Endothelial cell of umbilical vein (primary cell): ENCODE measurements at regions not wholly inside any gene's neighbourhood (a gene's known extent, or its start where the extent isn't known, plus 50 kb on each side); places are given as distances from the start of the nearest gene placed in this dataset.

Experiments
- BruUV-seq: library from RNA; stranded (reverse); fragments of 400-500 nt; replicated peaks from 2 replicates; lab custom pipeline; 2021; lab: Mats Ljungman, UMichigan
- CTCF ChIA-PET: fragments of 300-600, 350-600 bp; sonication (Branson Sonifier 250); formaldehyde crosslinking; loops from one replicate; lab custom pipeline; 2021; ENCODE audit warnings: antibody characterized with exemption, inconsistent platforms; lab: Charles Lee
- POLR2A ChIA-PET: fragments of 300-600, 350-600 bp; sonication (Branson Sonifier 250); formaldehyde crosslinking; loops from one replicate; lab custom pipeline; 2021; ENCODE audit warnings: antibody characterized with exemption, inconsistent platforms; lab: Charles Lee
- DNase-seq: peaks from one replicate; pipeline ENCODE4 v3.0.0-alpha.2; 2011; ENCODE audit warnings: low read depth, low spot score
- FAIRE-seq: peaks from 2 replicates; lab custom pipeline; 2011; peaks lifted over from hg19 to GRCh38; lab: Jason Lieb, UNC
- H2AFZ ChIP-seq: 2 replicates; pipeline ENCODE4 v1.6.0; 2012; ENCODE audit warnings: low read depth, low read length, control low read depth, inconsistent platforms
- H3K27ac ChIP-seq: 2 replicates; pipeline ENCODE4 v1.5.1; 2011; ENCODE audit warnings: low read depth, mild to moderate bottlenecking, control low read depth, low read length, moderate library complexity; ENCODE audit not compliant: insufficient read depth
- H3K27me3 ChIP-seq, 2 experiments: 2 replicates each; pipeline versions ENCODE4 v1.6.0 to v1.6.1; 2011; ENCODE audit warnings: low read length in 2 of 2, mixed read lengths in 1 of 2; ENCODE audit not compliant: control insufficient read depth in 2 of 2, insufficient read depth in 2 of 2
- H3K36me3 ChIP-seq, 2 experiments: 2 replicates in 1 of 2; 3 replicates in 1 of 2; pipeline ENCODE4 v1.5.1; 2011; ENCODE audit warnings: low read length in 2 of 2, mild to moderate bottlenecking in 1 of 2, moderate library complexity in 1 of 2; ENCODE audit not compliant: control insufficient read depth in 2 of 2, insufficient read depth in 2 of 2; ENCODE audit errors: extremely low read depth in 1 of 2
- H3K4me1 ChIP-seq: 3 replicates; pipeline ENCODE4 v1.5.1; 2011; ENCODE audit warnings: mild to moderate bottlenecking, low read length; ENCODE audit not compliant: control insufficient read depth, insufficient read depth; ENCODE audit errors: extremely low read depth
- H3K4me2 ChIP-seq: 2 replicates; pipeline ENCODE4 v1.6.1; 2011; ENCODE audit warnings: low read length, control low read depth, mixed read lengths; ENCODE audit not compliant: insufficient read depth
- H3K4me3 ChIP-seq, 3 experiments: fragments of 200-600 bp in 1 of 3; sonication (generic), shearing (Covaris generic) in 1 of 3; replicated peaks in 1 of 3; 2 replicates each; pipeline ENCODE4 v1.5.1; 2011 to 2016; ENCODE audit warnings: control low read depth in 3 of 3, low read length in 3 of 3, mild to moderate bottlenecking in 2 of 3, inconsistent platforms in 1 of 3, low read depth in 1 of 3, moderate library complexity in 1 of 3; ENCODE audit not compliant: insufficient read depth in 1 of 3
- H3K79me2 ChIP-seq: 2 replicates; pipeline ENCODE4 v1.6.0; 2012; ENCODE audit warnings: low read length, inconsistent platforms; ENCODE audit not compliant: control insufficient read depth, insufficient read depth
- H3K9ac ChIP-seq: replicated peaks from 2 replicates; pipeline ENCODE3; 2011; ENCODE audit warnings: low read length, control low read depth; ENCODE audit not compliant: insufficient read depth; ENCODE audit errors: extremely low read depth
- H3K9me1 ChIP-seq: replicated peaks from 3 replicates; pipeline ENCODE4 v1.6.0; 2011; ENCODE audit warnings: mild to moderate bottlenecking, low read length; ENCODE audit not compliant: control insufficient read depth, insufficient read depth; ENCODE audit errors: extremely low read depth
- H3K9me3 ChIP-seq: replicated peaks from 2 replicates; pipeline ENCODE4 v1.5.1; 2012; ENCODE audit warnings: low read length, inconsistent platforms; ENCODE audit not compliant: control insufficient read depth, insufficient read depth
- H4K20me1 ChIP-seq: replicated peaks from 2 replicates; pipeline ENCODE3; 2011; ENCODE audit warnings: mild to moderate bottlenecking, low read length; ENCODE audit not compliant: control insufficient read depth, insufficient read depth; ENCODE audit errors: extremely low read depth
- EZH2 ChIP-seq: IDR thresholded peaks from 2 replicates; pipeline ENCODE4 v1.6.1; 2012; ENCODE audit warnings: borderline replicate concordance, low read depth, mild to moderate bottlenecking, moderate library complexity, low read length, inconsistent platforms; ENCODE audit not compliant: severe bottlenecking
- FOS ChIP-seq: IDR thresholded peaks from 2 replicates; pipeline ENCODE4 v1.6.1; 2011; ENCODE audit warnings: mild to moderate bottlenecking, low read length, moderate library complexity, borderline replicate concordance; ENCODE audit not compliant: insufficient read depth
- GATA2 ChIP-seq: IDR thresholded peaks from 2 replicates; pipeline ENCODE4 v1.7.0; 2011; ENCODE audit warnings: low read depth, mild to moderate bottlenecking, moderate library complexity, mixed read lengths, low read length; ENCODE audit not compliant: insufficient read length, insufficient read depth
- JUN ChIP-seq: IDR thresholded peaks from 2 replicates; pipeline ENCODE4 v1.6.1; 2011; ENCODE audit warnings: borderline replicate concordance, low read depth; ENCODE audit not compliant: insufficient read length, insufficient read depth
- MAX ChIP-seq: IDR thresholded peaks from 2 replicates; pipeline ENCODE4 v1.6.1; 2011; ENCODE audit not compliant: insufficient read depth, insufficient read length
- MYC ChIP-seq: IDR thresholded peaks from one replicate; pipeline ENCODE4 v1.6.1; 2011; ENCODE audit warnings: mild to moderate bottlenecking, low read depth, low read length
- POLR2A ChIP-seq: IDR thresholded peaks from 2 replicates; pipeline ENCODE4 v1.6.1; 2012; ENCODE audit warnings: low read depth, mild to moderate bottlenecking, control low read depth, low read length
- POLR2AphosphoS5 ChIP-seq: IDR thresholded peaks from 2 replicates; pipeline ENCODE4 v1.6.1; 2012; ENCODE audit warnings: low read depth, mild to moderate bottlenecking, control low read depth, low read length, moderate library complexity; ENCODE audit not compliant: insufficient read depth
- dilution Hi-C: fragments of 300-500 bp; cut with MboI; formaldehyde crosslinking; loops from one replicate; pipeline ENCODE4 v1.15.0; 2019; ENCODE audit warnings: low sequenced_read_pairs; ENCODE audit not compliant: extremely low pct_ligation_motif_present
- intact Hi-C: fragments of 100-400 bp; cut with micrococcal nuclease; formaldehyde crosslinking; loops from one replicate; pipeline ENCODE4 v1.10.0; 2022
- TF ChIP-seq, protein P1 (sequence below), 2 donors: IDR thresholded peaks; 1 replicate in 1 of 2; 2 replicates in 1 of 2; pipeline ENCODE4 v1.5.1; 2011; ENCODE audit warnings: low read length in 2 of 2, mild to moderate bottlenecking in 2 of 2, moderate library complexity in 2 of 2, control low read depth in 1 of 2, inconsistent platforms in 1 of 2, low read depth in 1 of 2; ENCODE audit not compliant: insufficient read depth in 1 of 2; ENCODE audit errors: extremely low read depth in 1 of 2

GRCh38 chr3:165899066-165899465 is 61.8 kb upstream of the BCHE start:
- TF ChIP-seq EZH2 (no peak), MYC (no peak), GATA2 (no peak), POLR2A (no peak)
- TF ChIP-seq, protein P1, sequence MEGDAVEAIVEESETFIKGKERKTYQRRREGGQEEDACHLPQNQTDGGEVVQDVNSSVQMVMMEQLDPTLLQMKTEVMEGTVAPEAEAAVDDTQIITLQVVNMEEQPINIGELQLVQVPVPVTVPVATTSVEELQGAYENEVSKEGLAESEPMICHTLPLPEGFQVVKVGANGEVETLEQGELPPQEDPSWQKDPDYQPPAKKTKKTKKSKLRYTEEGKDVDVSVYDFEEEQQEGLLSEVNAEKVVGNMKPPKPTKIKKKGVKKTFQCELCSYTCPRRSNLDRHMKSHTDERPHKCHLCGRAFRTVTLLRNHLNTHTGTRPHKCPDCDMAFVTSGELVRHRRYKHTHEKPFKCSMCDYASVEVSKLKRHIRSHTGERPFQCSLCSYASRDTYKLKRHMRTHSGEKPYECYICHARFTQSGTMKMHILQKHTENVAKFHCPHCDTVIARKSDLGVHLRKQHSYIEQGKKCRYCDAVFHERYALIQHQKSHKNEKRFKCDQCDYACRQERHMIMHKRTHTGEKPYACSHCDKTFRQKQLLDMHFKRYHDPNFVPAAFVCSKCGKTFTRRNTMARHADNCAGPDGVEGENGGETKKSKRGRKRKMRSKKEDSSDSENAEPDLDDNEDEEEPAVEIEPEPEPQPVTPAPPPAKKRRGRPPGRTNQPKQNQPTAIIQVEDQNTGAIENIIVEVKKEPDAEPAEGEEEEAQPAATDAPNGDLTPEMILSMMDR (IDR thresholded peaks at IDR 0.05; ENCODE audit: extremely low read depth in 1 of 2, insufficient read depth in 1 of 2, low read depth in 1 of 2, low read length in 2 of 2) = no peak
- no peak overlapping the region for H3K4me2 ChIP-seq
- no peaks in the 10 kb centered on the region for H4K20me1 ChIP-seq
- H3K4me3 ChIP-seq = no peak overlapping the region
- no TSS peak for BruUV-seq
- CTCF ChIA-PET = no interaction called here
- FAIRE-seq (no peak), DNase-seq (no peak)
- H3K27ac ChIP-seq = no peak overlapping the region
- H3K79me2 ChIP-seq = no peaks in the 10 kb centered on the region
- H3K9ac ChIP-seq = no peak overlapping the region
- intact Hi-C loops (no loop called here), dilution Hi-C loops (no loop called here)
- H2AFZ ChIP-seq = no peak overlapping the region
- no peaks in the 10 kb centered on the region for H3K4me1 ChIP-seq
- POLR2A ChIA-PET = no interaction called here
- H3K9me1 ChIP-seq = no peaks in the 10 kb centered on the region
- H3K36me3 ChIP-seq = no peaks in the 10 kb centered on the region
- H3K9me3 ChIP-seq = peaks cover 4% of the 10 kb centered on the region
- H3K27me3 ChIP-seq = no peaks in the 10 kb centered on the region

DNA sequence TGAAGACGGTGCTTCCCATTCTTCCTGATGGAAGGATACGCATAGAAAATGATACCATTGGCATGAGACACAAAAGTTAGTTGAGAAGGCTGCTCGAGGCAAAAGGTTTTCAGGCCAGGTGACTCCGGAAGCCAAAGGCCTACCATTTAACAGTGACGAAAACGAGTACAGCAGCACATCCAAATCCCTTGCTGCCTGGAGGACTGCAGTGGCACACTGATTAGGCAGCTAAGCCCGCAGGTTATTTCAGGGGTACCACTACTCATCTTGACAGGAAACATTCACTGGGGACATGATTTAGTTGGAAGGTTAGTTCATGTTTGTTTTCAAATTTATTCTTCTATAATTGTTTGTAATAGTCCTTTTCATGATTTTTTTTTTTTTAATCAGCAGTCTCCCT is 59.9 kb upstream of the BCHE start:
- Histone ChIP-seq H3K27me3 (no peaks in the 10 kb centered on the region), H3K27ac (no peak overlapping the region), H2AFZ (no peak overlapping the region), H3K9me1 (no peaks in the 10 kb centered on the region), H3K4me1 (no peaks in the 10 kb centered on the region), H3K9me3 (no peaks in the 10 kb centered on the region), H4K20me1 (no peaks in the 10 kb centered on the region), H3K79me2 (no peaks in the 10 kb centered on the region), H3K9ac (no peak overlapping the region), H3K4me3 (no peak overlapping the region), H3K4me2 (no peak overlapping the region), H3K36me3 (no peaks in the 10 kb centered on the region)
- no TSS peak for BruUV-seq
- no peak for FAIRE-seq
- dilution Hi-C loops (no loop called here), intact Hi-C loops (no loop called here)
- TF ChIP-seq FOS (no peak), EZH2 (no peak), MAX (no peak), MYC (no peak), JUN (no peak), POLR2AphosphoS5 (no peak), POLR2A (no peak), GATA2 (no peak)
- TF ChIP-seq, protein P1 (IDR thresholded peaks at IDR 0.05; ENCODE audit: extremely low read depth in 1 of 2, insufficient read depth in 1 of 2, low read depth in 1 of 2, low read length in 2 of 2) = no peak
- POLR2A ChIA-PET = no interaction called here
- CTCF ChIA-PET = no interaction called here
- no peak for DNase-seq
